Mesenchymal stem cell (in vitro differentiated cells and primary cell): ENCODE measurements at regions not wholly inside any gene's neighbourhood (a gene's known extent, or its start where the extent isn't known, plus 50 kb on each side); places are given as distances from the start of the nearest gene placed in this dataset.
A peak's percentile ranks its signal among the peaks of the same experiment; 100 is the strongest.

Experiments
- DNase-seq: peaks from one replicate; pipeline ENCODE4 v3.0.0-alpha.2; 2013
- H2AFZ ChIP-seq: one replicate; pipeline ENCODE4 v1.6.1; 2013; ENCODE audit warnings: low read depth, mild to moderate bottlenecking, control low read depth, inconsistent platforms, low read length, moderate library complexity
- H2AK5ac ChIP-seq: 2 replicates; pipeline ENCODE4 v1.6.1; 2013; ENCODE audit warnings: low read length, moderate library complexity, mild to moderate bottlenecking, inconsistent platforms; ENCODE audit not compliant: severe bottlenecking
- H2BK120ac ChIP-seq: one replicate; pipeline ENCODE4 v1.6.1; 2013; ENCODE audit warnings: low read depth, mild to moderate bottlenecking, inconsistent platforms, low read length, moderate library complexity
- H2BK12ac ChIP-seq, 2 experiments: one replicate each; pipeline ENCODE4 v1.6.1; 2013; ENCODE audit warnings: inconsistent platforms in 2 of 2, low read length in 2 of 2, mild to moderate bottlenecking in 2 of 2, moderate library complexity in 2 of 2, control low read depth in 1 of 2
- H2BK15ac ChIP-seq: one replicate; pipeline ENCODE4 v1.6.1; 2013; ENCODE audit warnings: mild to moderate bottlenecking, low read depth, inconsistent platforms; ENCODE audit not compliant: poor library complexity, severe bottlenecking
- H2BK5ac ChIP-seq: 2 replicates; pipeline ENCODE4 v1.6.1; 2013; ENCODE audit warnings: low read depth, mild to moderate bottlenecking, low read length, control low read depth, inconsistent platforms; ENCODE audit not compliant: poor library complexity, severe bottlenecking
- H3K14ac ChIP-seq, 2 experiments: one replicate each; pipeline ENCODE4 v1.6.1; 2013; ENCODE audit warnings: inconsistent platforms in 2 of 2, low read length in 2 of 2, control low read depth in 1 of 2, mild to moderate bottlenecking in 1 of 2, moderate library complexity in 1 of 2
- H3K18ac ChIP-seq, 2 experiments: one replicate each; pipeline ENCODE4 v1.6.1; 2013; ENCODE audit warnings: inconsistent platforms in 2 of 2, low read length in 2 of 2, control low read depth in 1 of 2, low read depth in 1 of 2, mild to moderate bottlenecking in 1 of 2
- H3K23ac ChIP-seq, 2 experiments: one replicate each; pipeline ENCODE4 v1.6.1; 2013; ENCODE audit warnings: inconsistent platforms in 2 of 2, low read length in 2 of 2, mild to moderate bottlenecking in 2 of 2, moderate library complexity in 2 of 2, control low read depth in 1 of 2
- H3K27ac ChIP-seq: 2 replicates; pipeline ENCODE4 v1.5.1; 2013; ENCODE audit warnings: mild to moderate bottlenecking, moderate library complexity, low read length, control low read depth, inconsistent platforms; ENCODE audit not compliant: poor library complexity, severe bottlenecking
- H3K27me3 ChIP-seq, 2 experiments: 2 replicates each; pipeline versions ENCODE4 v1.6.1 to v1.7.0; 2013; ENCODE audit warnings: low read length in 2 of 2, mild to moderate bottlenecking in 2 of 2, moderate library complexity in 2 of 2, control low read depth in 1 of 2, inconsistent platforms in 1 of 2; ENCODE audit not compliant: control insufficient read depth in 1 of 2, insufficient read depth in 1 of 2
- H3K36me3 ChIP-seq, 2 experiments: 2 replicates each; pipeline versions ENCODE4 v1.6.1 to v1.7.0; 2013; ENCODE audit warnings: low read length in 2 of 2, control low read depth in 1 of 2, inconsistent platforms in 1 of 2, low read depth in 1 of 2, mild to moderate bottlenecking in 1 of 2; ENCODE audit not compliant: insufficient read depth in 2 of 2, control insufficient read depth in 1 of 2
- H3K4ac ChIP-seq, 2 experiments: one replicate each; pipeline ENCODE4 v1.6.1; 2013; ENCODE audit warnings: inconsistent platforms in 2 of 2, low read length in 2 of 2, mild to moderate bottlenecking in 2 of 2, moderate library complexity in 2 of 2, control low read depth in 1 of 2, low read depth in 1 of 2
- H3K4me1 ChIP-seq: 2 replicates; pipeline ENCODE4 v1.6.1; 2013; ENCODE audit warnings: low read depth, low read length, control low read depth; ENCODE audit not compliant: control insufficient read depth, insufficient read depth
- H3K4me2 ChIP-seq: 2 replicates; pipeline ENCODE4 v1.6.1; 2013; ENCODE audit warnings: low read length, mild to moderate bottlenecking, inconsistent platforms; ENCODE audit not compliant: poor library complexity, severe bottlenecking
- H3K4me3 ChIP-seq, 2 experiments: 2 replicates each; pipeline versions ENCODE4 v1.5.1 to v1.7.0; 2013; ENCODE audit warnings: low read length in 2 of 2, mild to moderate bottlenecking in 2 of 2, control low read depth in 1 of 2, low read depth in 1 of 2; ENCODE audit not compliant: insufficient read depth in 1 of 2
- H3K79me1 ChIP-seq: replicated peaks from 2 replicates; pipeline ENCODE4 v1.6.1; 2013; ENCODE audit warnings: mild to moderate bottlenecking, control low read depth, low read length, inconsistent platforms; ENCODE audit not compliant: poor library complexity, severe bottlenecking
- H3K9ac ChIP-seq: 2 replicates; pipeline ENCODE4 v1.7.0; 2013; ENCODE audit warnings: mild to moderate bottlenecking, low read length, moderate library complexity
- H3K9me3 ChIP-seq: 2 replicates; pipeline ENCODE4 v1.7.0; 2013; ENCODE audit warnings: mild to moderate bottlenecking, low read length; ENCODE audit not compliant: control insufficient read depth
- H4K8ac ChIP-seq: one replicate; pipeline ENCODE4 v1.6.1; 2013; ENCODE audit warnings: inconsistent platforms, mild to moderate bottlenecking, low read length, moderate library complexity
- H4K91ac ChIP-seq: one replicate; pipeline ENCODE4 v1.6.1; 2013; ENCODE audit warnings: mild to moderate bottlenecking, low read length, inconsistent platforms
- WGBS: methylation state at CpG from one replicate; pipeline ENCODE4 v1.1.7; 2013; ENCODE audit warnings: mixed read lengths; 5-methylcytosine and 5-hydroxymethylcytosine counted together

- Histone ChIP-seq H3K9me3 (no peaks in the 10 kb centered on the region), H3K4me3 (no peak overlapping the region), H2BK12ac (no peak overlapping the region), H2BK5ac (no peak overlapping the region), H3K9ac (no peak overlapping the region), H3K23ac (no peak overlapping the region), H3K18ac (no peak overlapping the region), H2AFZ (no peak overlapping the region), H3K14ac (no peak overlapping the region), H3K4me2 (no peak overlapping the region), H2BK15ac (no peak overlapping the region), H4K8ac (no peak overlapping the region), H3K36me3 (no peaks in the 10 kb centered on the region), H4K91ac (no peak overlapping the region), H3K79me1 (no peaks in the 10 kb centered on the region), H3K27ac (no peak overlapping the region), H2BK120ac (no peak overlapping the region), H2AK5ac (no peak overlapping the region), H3K27me3 (no peaks in the 10 kb centered on the region), H3K4ac (no peak overlapping the region), H3K4me1 (no peaks in the 10 kb centered on the region)
- 96% methylated on average over 5 of the region's 5 CpGs for WGBS
- DNase-seq = no peak
Measured at GRCh38 chr6:80435457-80435856, 329.0 kb downstream of the BCKDHB start.

- no peak overlapping the region for H2AFZ ChIP-seq
Measured at GRCh38 chr6:80434691-80435350, 328.4 kb downstream of the BCKDHB start.

GRCh38 chr6:80433673-80434025, 327.2 kb downstream of the BCKDHB start:
- H3K4me3 ChIP-seq = no peak overlapping the region
- peak overlapping the region in 1 of 2 experiments; percentile 57 for H3K18ac ChIP-seq
- H3K4me1 ChIP-seq = no peaks in the 10 kb centered on the region
- H3K27ac ChIP-seq = no peak overlapping the region
- H2BK15ac ChIP-seq = no peak overlapping the region
- H3K14ac ChIP-seq = no peak overlapping the region
- WGBS = 85% methylated on average over 2 of the region's 2 CpGs
- H3K79me1 ChIP-seq = no peaks in the 10 kb centered on the region
- DNase-seq = no peak
- H2AFZ ChIP-seq = no peak overlapping the region
- H3K4me2 ChIP-seq = no peak overlapping the region
- H2BK12ac ChIP-seq = no peak overlapping the region
- no peak overlapping the region for H2BK5ac ChIP-seq
- peak overlapping the region; percentile 42 for H3K9ac ChIP-seq
- no peaks in the 10 kb centered on the region for H3K27me3 ChIP-seq
- no peak overlapping the region for H2AK5ac ChIP-seq
- no peak overlapping the region for H3K4ac ChIP-seq
- H4K91ac ChIP-seq = no peak overlapping the region
- H3K36me3 ChIP-seq = no peaks in the 10 kb centered on the region
- no peak overlapping the region for H2BK120ac ChIP-seq
- H4K8ac ChIP-seq = no peak overlapping the region
- no peak overlapping the region for H3K23ac ChIP-seq
- H3K9me3 ChIP-seq = no peaks in the 10 kb centered on the region

More at GRCh38 chr6:80434691-80435350, 328.4 kb downstream of the BCKDHB start:
- no peaks in the 10 kb centered on the region for H3K79me1 ChIP-seq
- DNase-seq = no peak
- H3K4me2 ChIP-seq = no peak overlapping the region
- H3K23ac ChIP-seq = no peak overlapping the region
- no peak overlapping the region for H4K8ac ChIP-seq
- no peak overlapping the region for H3K4ac ChIP-seq
- no peak overlapping the region for H3K18ac ChIP-seq
- no peak overlapping the region for H2BK15ac ChIP-seq
- H3K4me3 ChIP-seq = no peak overlapping the region
- no peak overlapping the region for H2BK120ac ChIP-seq
- H4K91ac ChIP-seq = no peak overlapping the region
- H2BK5ac ChIP-seq = no peak overlapping the region
- 93% methylated on average over 4 of the region's 4 CpGs for WGBS
- H3K9me3 ChIP-seq = no peaks in the 10 kb centered on the region
- H3K27ac ChIP-seq = no peak overlapping the region
- H2AK5ac ChIP-seq = no peak overlapping the region
- peak overlapping the region; percentile 36 for H3K9ac ChIP-seq
- H3K36me3 ChIP-seq = no peaks in the 10 kb centered on the region
- H3K27me3 ChIP-seq = no peaks in the 10 kb centered on the region
- H3K14ac ChIP-seq = no peak overlapping the region
- no peaks in the 10 kb centered on the region for H3K4me1 ChIP-seq
- H2BK12ac ChIP-seq = no peak overlapping the region

GRCh38 chr6:80433010-80433672, 326.7 kb downstream of the BCKDHB start:
- WGBS = 82% methylated on average over 10 of the region's 10 CpGs
- Histone ChIP-seq H3K27me3 (no peaks in the 10 kb centered on the region), H4K8ac (no peak overlapping the region), H3K4me3 (no peak overlapping the region), H2BK15ac (no peak overlapping the region), H3K79me1 (no peaks in the 10 kb centered on the region), H3K36me3 (no peaks in the 10 kb centered on the region), H2BK120ac (no peak overlapping the region), H3K4me1 (no peaks in the 10 kb centered on the region), H3K14ac (no peak overlapping the region), H3K27ac (no peak overlapping the region), H3K18ac (peak overlapping the region in 1 of 2 experiments; percentile 57), H4K91ac (peak overlapping the region; percentile 11), H3K4ac (no peak overlapping the region), H3K4me2 (no peak overlapping the region), H3K9ac (peak overlapping the region; percentile 42), H2BK5ac (no peak overlapping the region), H3K9me3 (no peaks in the 10 kb centered on the region), H2BK12ac (no peak overlapping the region), H2AK5ac (no peak overlapping the region), H2AFZ (peak overlapping the region; percentile 39), H3K23ac (no peak overlapping the region)
- no peak for DNase-seq
